ENCODE measurements at regions not wholly inside any gene's neighbourhood (a gene's known extent, or its start where the extent isn't known, plus 50 kb on each side); places are given as distances from the start of the nearest gene placed in this dataset.

GRCh38 chr4:187209921-187210613, 486.4 kb upstream of the FAT1 start:
- DNase-seq (ENCODE audit: insufficient read length, low spot score) (no peak), FAIRE-seq (no peak)
- no peak for TF ChIP-seq CTCF (IDR thresholded peaks at IDR 0.05; ENCODE audit: insufficient read depth, missing control alignments)

DNA sequence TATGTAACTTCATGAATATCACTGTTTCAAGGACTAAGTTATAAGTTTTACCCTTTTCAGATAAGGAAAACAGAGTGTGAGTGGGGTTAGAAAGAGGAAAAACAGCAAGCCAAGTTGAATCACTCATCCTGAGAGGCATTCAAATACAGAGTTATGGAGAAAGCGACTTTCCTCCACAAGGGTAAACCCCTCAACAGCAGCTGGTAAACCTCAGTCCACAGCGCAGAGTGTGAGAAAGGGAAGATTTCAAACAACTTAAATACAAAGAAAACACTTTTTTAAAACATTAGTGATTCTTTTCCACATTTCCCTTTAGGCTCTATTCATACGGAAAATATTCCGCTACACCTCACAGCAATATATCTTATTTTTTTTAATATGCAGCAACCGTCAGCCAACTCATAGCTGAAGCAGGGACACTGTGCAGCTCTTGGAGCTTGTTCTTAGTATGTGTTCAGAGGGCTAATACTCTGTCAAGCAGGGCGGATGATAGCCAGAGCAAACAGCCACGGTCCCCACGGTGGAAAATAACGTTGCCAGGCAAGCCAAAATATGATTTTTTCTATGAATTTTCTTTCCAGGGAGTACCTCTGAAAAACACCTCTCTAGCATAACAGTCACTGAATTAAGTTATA, 488.9 kb upstream of the FAT1 start:
- FAIRE-seq = no peak

GRCh38 chr4:187215438-187215837, 491.8 kb upstream of the FAT1 start:
- no peak for FAIRE-seq
- DNase-seq (ENCODE audit: insufficient read length, low spot score) = no peak
- TF ChIP-seq CTCF (IDR thresholded peaks at IDR 0.05; ENCODE audit: insufficient read depth, missing control alignments) = no peak

More for the DNA sequence above, 488.9 kb upstream of the FAT1 start:
- no peak for TF ChIP-seq CTCF (IDR thresholded peaks at IDR 0.05; ENCODE audit: insufficient read depth, missing control alignments)
- DNase-seq (ENCODE audit: insufficient read length, low spot score) = no peak

GRCh38 chr4:187218705-187219245, 495.1 kb upstream of the FAT1 start:
- TF ChIP-seq CTCF (IDR thresholded peaks at IDR 0.05; ENCODE audit: insufficient read depth, missing control alignments) = no peak
- DNase-seq (ENCODE audit: insufficient read length, low spot score) (no peak), FAIRE-seq (no peak)

GRCh38 chr4:187224560-187224959, 500.9 kb upstream of the FAT1 start:
- TF ChIP-seq CTCF (IDR thresholded peaks at IDR 0.05; ENCODE audit: insufficient read depth, missing control alignments) = no peak

DNA sequence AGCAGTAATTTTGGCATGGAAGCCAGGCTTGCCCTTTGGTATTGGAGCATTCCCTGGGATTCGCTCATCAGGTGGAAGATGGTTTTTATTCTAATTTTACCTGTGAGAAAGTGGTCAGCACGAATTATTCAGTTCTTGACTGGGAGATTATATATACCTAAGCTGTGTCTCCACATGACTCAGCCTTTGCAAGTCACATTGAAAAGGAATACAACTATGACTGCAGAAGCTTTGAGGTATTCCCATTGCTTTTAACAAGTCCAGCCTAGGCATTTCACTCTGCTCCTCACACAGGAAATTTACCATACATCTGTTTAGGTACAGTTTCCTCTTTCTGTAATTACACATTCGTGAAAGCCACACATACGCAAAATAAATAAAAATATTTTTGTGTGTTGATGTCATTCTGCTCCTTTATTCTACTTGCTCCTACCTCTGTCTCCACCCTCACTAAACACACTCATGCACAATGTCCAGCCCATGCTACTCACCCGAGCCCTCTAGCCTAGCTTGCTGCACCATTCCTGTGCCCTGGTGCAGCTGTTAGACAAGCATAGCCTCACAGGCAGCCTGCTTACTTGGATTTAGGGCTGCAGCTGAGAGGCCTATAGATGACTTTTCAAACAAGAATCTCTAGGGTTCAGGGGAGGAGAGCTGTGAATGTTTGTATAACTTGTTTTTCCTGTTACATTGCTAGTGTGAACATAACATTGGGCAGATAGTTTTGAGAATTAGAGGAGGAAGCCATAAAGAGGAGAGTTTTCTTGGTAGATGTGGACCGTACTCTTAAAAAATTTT, 504.4 kb upstream of the FAT1 start:
- TF ChIP-seq CTCF (IDR thresholded peaks at IDR 0.05; ENCODE audit: insufficient read depth, missing control alignments) = no peak
- no peak for FAIRE-seq
- DNase-seq (ENCODE audit: insufficient read length, low spot score) = no peak

More at GRCh38 chr4:187224560-187224959, 500.9 kb upstream of the FAT1 start:
- no peak for DNase-seq (ENCODE audit: insufficient read length, low spot score)
- FAIRE-seq = no peak
